Left ventricle myocardium superior (tissue), 1 donor: ENCODE measurements at regions not wholly inside any gene's neighbourhood (a gene's known extent, or its start where the extent isn't known, plus 50 kb on each side); places are given as distances from the start of the nearest gene placed in this dataset.

Experiments
- ATAC-seq: fragments of 200-7000 bp; cut with Tn5 transposase; one replicate; pipeline ENCODE4 v1.9.1; 2020; ENCODE audit warnings: mild to moderate bottlenecking, moderate library complexity
- DNase-seq: peaks from one replicate; pipeline ENCODE4 v3.0.0-alpha.2; 2020
- intact Hi-C: fragments of 100-400 bp; cut with micrococcal nuclease; formaldehyde crosslinking; loops from one replicate; pipeline ENCODE4 v1.11.0; 2022
- donor health status: DM: no; HTN: yes; CAD: no; lungs with severe emphysema.

GRCh38 chr3:184632551-184633236 is 71.1 kb downstream of the EPHB3 start:
- ATAC-seq (peak; percentile 40), DNase-seq (no peak)
- intact Hi-C loops = no loop called here
